Transverse colon (tissue), 4 donors: ENCODE measurements at regions not wholly inside any gene's neighbourhood (a gene's known extent, or its start where the extent isn't known, plus 50 kb on each side); places are given as distances from the start of the nearest gene placed in this dataset.

Source experiments
- CTCF ChIP-seq, 5 experiments: fragments of 200-600 bp in 3 of 5; fragments of 450-650 bp in 2 of 5; sonication (generic) in 3 of 5; IDR thresholded peaks; 1 replicate in 2 of 5; 2 replicates in 3 of 5; pipeline ENCODE4 v1.5.1; 2016 to 2017; ENCODE audit warnings: antibody characterized with exemption in 5 of 5, inconsistent platforms in 3 of 5, mild to moderate bottlenecking in 2 of 5, moderate library complexity in 1 of 5
- POLR2AphosphoS5 ChIP-seq, 3 donors: sonication (generic); formaldehyde crosslinking; IDR thresholded peaks; one replicate each; pipeline ENCODE4 v1.6.1; 2016; ENCODE audit warnings: antibody characterized with exemption in 3 of 3

- TF ChIP-seq POLR2AphosphoS5 (IDR thresholded peaks at IDR 0.05) (no peak), CTCF (IDR thresholded peaks at IDR 0.05) (no peak)
These were observed 135.6 kb upstream of the ZNF536 start for GRCh38 chr19:30236587-30236986.
